GM21447 (cell line): ENCODE measurements at regions not wholly inside any gene's neighbourhood (a gene's known extent, or its start where the extent isn't known, plus 50 kb on each side); places are given as distances from the start of the nearest gene placed in this dataset.
A peak's percentile ranks its signal among the peaks of the same experiment; 100 is the strongest.

Experiments
- ATAC-seq: cut with Tn5 transposase; IDR thresholded peaks from one replicate; pipeline ENCODE4 v1.9.1; 2021; ENCODE audit not compliant: unreplicated experiment

- no peak for ATAC-seq
These were observed 133.1 kb upstream of the SPDL1 start for GRCh38 chr5:169450464-169450863.

- ATAC-seq, result no peak
These were observed 134.7 kb upstream of the SPDL1 start for GRCh38 chr5:169448826-169449225.

- no peak for ATAC-seq
These were observed 138.4 kb upstream of the SPDL1 start for GRCh38 chr5:169445191-169445590.

- ATAC-seq, result no peak
These were observed 140.4 kb upstream of the SPDL1 start for GRCh38 chr5:169442913-169443784.

GRCh38 chr5:169442403-169442874 lies 141.1 kb upstream of the SPDL1 start:
- no peak for ATAC-seq

- no peak for ATAC-seq
These were observed 139.3 kb upstream of the SLIT3 start for GRCh38 chr5:169440107-169440705.

GRCh38 chr5:169439362-169439761 lies 138.4 kb upstream of the SLIT3 start:
- ATAC-seq, result no peak

GRCh38 chr5:169435506-169436229 lies 134.7 kb upstream of the SLIT3 start:
- ATAC-seq, result no peak

- ATAC-seq, result no peak
These were observed 132.3 kb upstream of the SLIT3 start for GRCh38 chr5:169433221-169433651.

GRCh38 chr5:169431386-169431785 lies 130.4 kb upstream of the SLIT3 start:
- ATAC-seq, result no peak

GRCh38 chr5:169430671-169431070 lies 129.7 kb upstream of the SLIT3 start:
- no peak for ATAC-seq

GRCh38 chr5:169429044-169429443 lies 128.1 kb upstream of the SLIT3 start:
- ATAC-seq, result no peak

- ATAC-seq, result no peak
These were observed 125.8 kb upstream of the SLIT3 start for GRCh38 chr5:169426784-169427183.

- no peak for ATAC-seq
These were observed 123.9 kb upstream of the SLIT3 start for GRCh38 chr5:169424670-169425378.

GRCh38 chr5:169424279-169424655 lies 123.3 kb upstream of the SLIT3 start:
- ATAC-seq, result no peak

- ATAC-seq, result no peak
These were observed 122.8 kb upstream of the SLIT3 start for GRCh38 chr5:169423580-169424278.

- no peak for ATAC-seq
These were observed 121.1 kb upstream of the SLIT3 start for GRCh38 chr5:169422087-169422486.

GRCh38 chr5:169421677-169422076 lies 120.7 kb upstream of the SLIT3 start:
- ATAC-seq, result no peak

- no peak for ATAC-seq
These were observed 116.7 kb upstream of the SLIT3 start for GRCh38 chr5:169417676-169418075.

GRCh38 chr5:169416583-169417196 lies 115.8 kb upstream of the SLIT3 start:
- ATAC-seq, result peak; percentile 80
